Right lobe of liver (tissue), 4 donors: ENCODE measurements at regions not wholly inside any gene's neighbourhood (a gene's known extent, or its start where the extent isn't known, plus 50 kb on each side); places are given as distances from the start of the nearest gene placed in this dataset.

Experiments used
- POLR2A ChIP-seq: fragments of 450-650 bp; IDR thresholded peaks from one replicate; pipeline ENCODE4 v1.6.1; 2017; ENCODE audit warnings: antibody characterized with exemption, mild to moderate bottlenecking
- TF ChIP-seq, protein P1 (sequence below), 4 donors: fragments of 200-600 bp in 3 of 4; fragments of 450-650 bp in 1 of 4; IDR thresholded peaks; one replicate each; pipeline versions ENCODE4 v1.5.1 to v1.8.0; 2016 to 2022; ENCODE audit warnings: antibody characterized with exemption in 4 of 4, mild to moderate bottlenecking in 2 of 4
- donor health status: DM: no; HTN: no; CAD: no.
- donor health status: DM: no; HTN: no; CAD: no.
- donor health status: DM: no; HTN: yes; CAD: no.

DNA sequence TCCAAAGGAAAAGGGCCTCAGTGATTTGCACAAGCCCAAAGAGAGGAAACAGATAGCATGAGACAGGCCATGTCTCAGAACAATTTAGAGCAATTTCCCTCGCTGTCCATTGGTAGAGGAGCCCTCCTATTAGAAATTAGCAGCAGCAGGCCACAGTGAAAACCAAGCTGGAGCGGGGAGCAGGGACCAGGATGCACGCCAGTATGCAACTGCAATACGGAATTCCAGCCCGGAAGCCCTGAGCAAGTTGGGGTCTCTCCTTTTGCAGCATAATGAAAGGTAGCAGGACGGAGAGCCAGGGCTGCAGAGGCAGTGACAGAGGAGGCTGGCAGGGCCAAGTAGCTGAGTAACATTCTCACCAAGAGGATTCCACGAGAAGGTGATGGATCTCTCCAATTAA is 84.9 kb upstream of the CLMN start:
- TF ChIP-seq, protein P1, sequence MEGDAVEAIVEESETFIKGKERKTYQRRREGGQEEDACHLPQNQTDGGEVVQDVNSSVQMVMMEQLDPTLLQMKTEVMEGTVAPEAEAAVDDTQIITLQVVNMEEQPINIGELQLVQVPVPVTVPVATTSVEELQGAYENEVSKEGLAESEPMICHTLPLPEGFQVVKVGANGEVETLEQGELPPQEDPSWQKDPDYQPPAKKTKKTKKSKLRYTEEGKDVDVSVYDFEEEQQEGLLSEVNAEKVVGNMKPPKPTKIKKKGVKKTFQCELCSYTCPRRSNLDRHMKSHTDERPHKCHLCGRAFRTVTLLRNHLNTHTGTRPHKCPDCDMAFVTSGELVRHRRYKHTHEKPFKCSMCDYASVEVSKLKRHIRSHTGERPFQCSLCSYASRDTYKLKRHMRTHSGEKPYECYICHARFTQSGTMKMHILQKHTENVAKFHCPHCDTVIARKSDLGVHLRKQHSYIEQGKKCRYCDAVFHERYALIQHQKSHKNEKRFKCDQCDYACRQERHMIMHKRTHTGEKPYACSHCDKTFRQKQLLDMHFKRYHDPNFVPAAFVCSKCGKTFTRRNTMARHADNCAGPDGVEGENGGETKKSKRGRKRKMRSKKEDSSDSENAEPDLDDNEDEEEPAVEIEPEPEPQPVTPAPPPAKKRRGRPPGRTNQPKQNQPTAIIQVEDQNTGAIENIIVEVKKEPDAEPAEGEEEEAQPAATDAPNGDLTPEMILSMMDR (IDR thresholded peaks at IDR 0.05): no peak
- TF ChIP-seq POLR2A: no peak
